Adipocyte (in vitro differentiated cells): ENCODE measurements at regions not wholly inside any gene's neighbourhood (a gene's known extent, or its start where the extent isn't known, plus 50 kb on each side); places are given as distances from the start of the nearest gene placed in this dataset.
A peak's percentile ranks its signal among the peaks of the same experiment; 100 is the strongest.
"Not testable (repeated sequence)": the region's sequence is repeated elsewhere in the genome, so short reads cannot be mapped to it uniquely, and the experiment has no call there.

ENCODE experiments used
- DNase-seq: peaks from one replicate; pipeline ENCODE4 v3.0.0-alpha.2; 2015; ENCODE audit warnings: low read depth
- H3K27me3 ChIP-seq: replicated peaks from 2 replicates; pipeline ENCODE4 v1.7.0; 2013; ENCODE audit warnings: mild to moderate bottlenecking, low read length, moderate library complexity; ENCODE audit not compliant: control insufficient read depth, insufficient read depth
- H3K36me3 ChIP-seq: 2 replicates; pipeline ENCODE4 v1.7.0; 2013; ENCODE audit warnings: low read length, mild to moderate bottlenecking, moderate library complexity; ENCODE audit not compliant: control insufficient read depth, insufficient read depth, severe bottlenecking
- H3K4me1 ChIP-seq: 2 replicates; pipeline ENCODE4 v1.7.0; 2013; ENCODE audit warnings: mild to moderate bottlenecking, low read length, moderate library complexity; ENCODE audit not compliant: control insufficient read depth, insufficient read depth
- H3K4me3 ChIP-seq: 2 replicates; pipeline ENCODE4 v1.7.0; 2013; ENCODE audit warnings: mild to moderate bottlenecking, low read length, moderate library complexity
- H3K9ac ChIP-seq: 2 replicates; pipeline ENCODE4 v1.7.0; 2013; ENCODE audit warnings: mild to moderate bottlenecking, low read length, moderate library complexity
- H3K9me3 ChIP-seq: 2 replicates; pipeline ENCODE4 v1.7.0; 2013; ENCODE audit warnings: mild to moderate bottlenecking, low read length, moderate library complexity; ENCODE audit not compliant: control insufficient read depth

GRCh38 chr2:87301871-87302270 is 280.2 kb upstream of the PLGLB1 start:
- not testable (repeated sequence) for H3K9me3 ChIP-seq, H3K4me3 ChIP-seq, H3K4me1 ChIP-seq

GRCh38 chr2:87308621-87309020 is 287.0 kb upstream of the PLGLB1 start:
- H3K27me3 ChIP-seq, H3K4me3 ChIP-seq, H3K4me1 ChIP-seq, H3K9me3 ChIP-seq, H3K9ac ChIP-seq, H3K36me3 ChIP-seq, DNase-seq: not testable (repeated sequence)

More at GRCh38 chr2:87301871-87302270, 280.2 kb upstream of the PLGLB1 start:
- not testable (repeated sequence) for H3K27me3 ChIP-seq, H3K36me3 ChIP-seq, H3K9ac ChIP-seq, DNase-seq

GRCh38 chr2:87309785-87310184 is 288.1 kb upstream of the PLGLB1 start:
- H3K9ac ChIP-seq, H3K4me1 ChIP-seq, DNase-seq, H3K36me3 ChIP-seq, H3K9me3 ChIP-seq, H3K27me3 ChIP-seq, H3K4me3 ChIP-seq: not testable (repeated sequence)

GRCh38 chr2:87311896-87312441 is 290.3 kb upstream of the PLGLB1 start:
- H3K9ac ChIP-seq, H3K4me1 ChIP-seq, H3K27me3 ChIP-seq, H3K9me3 ChIP-seq, H3K4me3 ChIP-seq, DNase-seq, H3K36me3 ChIP-seq: not testable (repeated sequence)

- H3K27me3 ChIP-seq, DNase-seq, H3K9ac ChIP-seq, H3K9me3 ChIP-seq, H3K4me3 ChIP-seq, H3K4me1 ChIP-seq, H3K36me3 ChIP-seq: not testable (repeated sequence)
These were observed 293.0 kb upstream of the PLGLB1 start for GRCh38 chr2:87314622-87315021.

- not testable (repeated sequence) for H3K27me3 ChIP-seq, H3K4me3 ChIP-seq, H3K4me1 ChIP-seq, H3K36me3 ChIP-seq, H3K9me3 ChIP-seq, H3K9ac ChIP-seq, DNase-seq
These were observed 293.7 kb upstream of the PLGLB1 start for GRCh38 chr2:87315183-87315902.

- not testable (repeated sequence) for H3K27me3 ChIP-seq, H3K4me1 ChIP-seq, DNase-seq, H3K9me3 ChIP-seq, H3K4me3 ChIP-seq, H3K36me3 ChIP-seq, H3K9ac ChIP-seq
These were observed 295.5 kb upstream of the PLGLB1 start for GRCh38 chr2:87317193-87317592.

GRCh38 chr2:87318814-87319491 is 297.3 kb upstream of the PLGLB1 start:
- not testable (repeated sequence) for H3K9me3 ChIP-seq, H3K27me3 ChIP-seq, H3K36me3 ChIP-seq, H3K4me1 ChIP-seq, H3K9ac ChIP-seq, H3K4me3 ChIP-seq
- peak; percentile 51 for DNase-seq

- not testable (repeated sequence) for H3K27me3 ChIP-seq, H3K9ac ChIP-seq, DNase-seq, H3K36me3 ChIP-seq, H3K4me3 ChIP-seq, H3K9me3 ChIP-seq, H3K4me1 ChIP-seq
These were observed 298.1 kb upstream of the PLGLB1 start for GRCh38 chr2:87319705-87320104.

GRCh38 chr2:87321201-87321600 is 299.6 kb upstream of the PLGLB1 start:
- not testable (repeated sequence) for H3K9ac ChIP-seq, H3K27me3 ChIP-seq, H3K9me3 ChIP-seq, H3K36me3 ChIP-seq, H3K4me3 ChIP-seq, DNase-seq, H3K4me1 ChIP-seq

- not testable (repeated sequence) for H3K9me3 ChIP-seq, H3K27me3 ChIP-seq, H3K36me3 ChIP-seq, DNase-seq, H3K4me1 ChIP-seq, H3K9ac ChIP-seq
- peak overlapping the region; percentile 37 for H3K4me3 ChIP-seq
These were observed 302.8 kb upstream of the PLGLB1 start for GRCh38 chr2:87324335-87325041.
